Left ventricle myocardium inferior (tissue), 1 donor: ENCODE measurements at regions not wholly inside any gene's neighbourhood (a gene's known extent, or its start where the extent isn't known, plus 50 kb on each side); places are given as distances from the start of the nearest gene placed in this dataset.

Experiments used
- DNase-seq: peaks from one replicate; pipeline ENCODE4 v3.0.0-alpha.2; 2020
- H3K27ac ChIP-seq: fragments of 200-600 bp; replicated peaks from 2 replicates; pipeline ENCODE4 v1.8.0; 2021
- H3K27me3 ChIP-seq: fragments of 200-600 bp; 2 replicates; pipeline ENCODE4 v1.8.0; 2021; ENCODE audit warnings: low read depth
- H3K36me3 ChIP-seq: fragments of 200-600 bp; 2 replicates; pipeline ENCODE4 v1.8.0; 2021
- H3K4me1 ChIP-seq: fragments of 200-600 bp; 2 replicates; pipeline ENCODE4 v1.8.0; 2021
- H3K4me3 ChIP-seq: fragments of 200-600 bp; 2 replicates; pipeline ENCODE4 v1.8.0; 2021; ENCODE audit warnings: mild to moderate bottlenecking, moderate library complexity
- H3K9me3 ChIP-seq: fragments of 200-600 bp; replicated peaks from 2 replicates; pipeline ENCODE4 v1.8.0; 2021
- intact Hi-C: fragments of 100-400 bp; cut with micrococcal nuclease; formaldehyde crosslinking; loops from one replicate; pipeline ENCODE4 v1.11.0; 2022
- TF ChIP-seq, protein P1 (sequence below): fragments of 200-600 bp; IDR thresholded peaks from 2 replicates; pipeline ENCODE4 v1.8.0; 2021; ENCODE audit warnings: antibody characterized with exemption, mild to moderate bottlenecking, borderline replicate concordance
- donor health status: DM: no; HTN: yes; CAD: no; lungs with severe emphysema.

DNA sequence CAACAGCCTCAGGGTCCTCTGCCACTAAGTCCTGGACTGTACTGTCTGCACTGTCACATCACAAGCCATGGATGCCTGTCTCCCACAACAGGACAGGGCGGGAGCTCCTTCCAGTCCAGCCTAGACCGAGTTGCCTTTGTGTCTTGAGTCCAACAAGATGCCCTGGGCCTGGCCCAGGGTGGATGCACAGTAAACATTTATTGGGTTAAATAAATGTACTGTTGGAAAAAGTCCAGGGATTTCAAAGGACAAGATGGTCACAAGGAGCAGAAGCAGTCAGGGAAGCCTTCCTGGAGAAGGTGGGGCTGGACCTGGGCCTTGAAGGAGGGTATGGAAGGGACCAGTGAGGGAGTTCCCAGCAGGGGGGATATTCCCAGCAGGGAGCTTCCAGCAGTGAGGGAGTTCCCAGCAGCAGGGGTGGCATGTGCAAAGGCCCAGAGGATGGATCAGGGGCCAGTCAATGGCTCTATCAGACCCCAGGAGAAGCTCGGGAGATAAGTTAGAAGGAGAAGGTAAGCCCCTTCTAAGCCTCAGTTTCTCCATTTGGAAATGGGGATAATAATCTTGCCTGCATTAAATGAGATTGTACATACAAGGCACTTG, 72.7 kb upstream of the NEURL1B start:
- Histone ChIP-seq H3K9me3 (no peaks in the 10 kb centered on the region), H3K4me1 (peaks cover 10% of the 10 kb centered on the region), H3K27me3 (no peaks in the 10 kb centered on the region), H3K27ac (no peak overlapping the region), H3K36me3 (no peaks in the 10 kb centered on the region), H3K4me3 (no peak overlapping the region)
- TF ChIP-seq, protein P1, sequence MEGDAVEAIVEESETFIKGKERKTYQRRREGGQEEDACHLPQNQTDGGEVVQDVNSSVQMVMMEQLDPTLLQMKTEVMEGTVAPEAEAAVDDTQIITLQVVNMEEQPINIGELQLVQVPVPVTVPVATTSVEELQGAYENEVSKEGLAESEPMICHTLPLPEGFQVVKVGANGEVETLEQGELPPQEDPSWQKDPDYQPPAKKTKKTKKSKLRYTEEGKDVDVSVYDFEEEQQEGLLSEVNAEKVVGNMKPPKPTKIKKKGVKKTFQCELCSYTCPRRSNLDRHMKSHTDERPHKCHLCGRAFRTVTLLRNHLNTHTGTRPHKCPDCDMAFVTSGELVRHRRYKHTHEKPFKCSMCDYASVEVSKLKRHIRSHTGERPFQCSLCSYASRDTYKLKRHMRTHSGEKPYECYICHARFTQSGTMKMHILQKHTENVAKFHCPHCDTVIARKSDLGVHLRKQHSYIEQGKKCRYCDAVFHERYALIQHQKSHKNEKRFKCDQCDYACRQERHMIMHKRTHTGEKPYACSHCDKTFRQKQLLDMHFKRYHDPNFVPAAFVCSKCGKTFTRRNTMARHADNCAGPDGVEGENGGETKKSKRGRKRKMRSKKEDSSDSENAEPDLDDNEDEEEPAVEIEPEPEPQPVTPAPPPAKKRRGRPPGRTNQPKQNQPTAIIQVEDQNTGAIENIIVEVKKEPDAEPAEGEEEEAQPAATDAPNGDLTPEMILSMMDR, result no peak
- intact Hi-C loops, result no loop called here
- DNase-seq, result peak; percentile 2

DNA sequence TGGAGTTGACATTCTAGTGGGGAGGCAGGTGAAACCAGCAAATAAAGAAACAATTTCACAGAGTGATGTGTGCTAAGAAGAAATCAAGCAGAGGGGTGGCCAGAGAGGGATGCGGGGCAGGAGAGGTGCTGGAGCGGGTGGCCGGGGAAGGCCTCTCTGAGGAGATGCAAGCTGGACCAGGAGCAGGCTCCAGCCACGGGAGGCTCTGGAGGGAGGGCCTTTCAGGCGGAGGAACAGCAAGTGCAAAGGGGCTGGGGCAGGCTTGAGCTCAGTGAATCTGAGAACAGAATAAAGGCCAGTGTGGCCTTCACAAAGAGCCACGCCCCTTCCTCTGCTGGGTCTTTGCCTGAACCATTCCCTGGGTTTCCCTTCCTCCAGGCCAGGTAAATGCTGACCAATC, 73.2 kb upstream of the NEURL1B start:
- intact Hi-C loops, result no loop called here

GRCh38 chr5:172567294-172567693, 73.8 kb upstream of the NEURL1B start:
- H3K36me3 ChIP-seq, result no peaks in the 10 kb centered on the region
- no peaks in the 10 kb centered on the region for H3K27me3 ChIP-seq
- H3K4me3 ChIP-seq, result no peak overlapping the region
- intact Hi-C loops, result no loop called here
- H3K9me3 ChIP-seq, result no peaks in the 10 kb centered on the region
- peaks cover 10% of the 10 kb centered on the region for H3K4me1 ChIP-seq
- TF ChIP-seq, protein P1, result no peak
- DNase-seq, result peak; percentile 9
- H3K27ac ChIP-seq, result no peak overlapping the region

More for the DNA sequence above, 73.2 kb upstream of the NEURL1B start:
- Histone ChIP-seq H3K4me3 (no peak overlapping the region), H3K27ac (no peak overlapping the region), H3K4me1 (peaks cover 10% of the 10 kb centered on the region), H3K9me3 (no peaks in the 10 kb centered on the region), H3K27me3 (no peaks in the 10 kb centered on the region), H3K36me3 (no peaks in the 10 kb centered on the region)
- peak; percentile 9 for DNase-seq
- TF ChIP-seq, protein P1, result no peak

- TF ChIP-seq, protein P1, result no peak
- no peaks in the 10 kb centered on the region for H3K36me3 ChIP-seq
- intact Hi-C loops, result no loop called here
- no peak overlapping the region for H3K4me3 ChIP-seq
- peaks cover 5% of the 10 kb centered on the region for H3K4me1 ChIP-seq
- no peaks in the 10 kb centered on the region for H3K9me3 ChIP-seq
- DNase-seq, result no peak
- H3K27ac ChIP-seq, result no peak overlapping the region
- H3K27me3 ChIP-seq, result no peaks in the 10 kb centered on the region
Observed at GRCh38 chr5:172565931-172566665, 75.0 kb upstream of the NEURL1B start.

DNA sequence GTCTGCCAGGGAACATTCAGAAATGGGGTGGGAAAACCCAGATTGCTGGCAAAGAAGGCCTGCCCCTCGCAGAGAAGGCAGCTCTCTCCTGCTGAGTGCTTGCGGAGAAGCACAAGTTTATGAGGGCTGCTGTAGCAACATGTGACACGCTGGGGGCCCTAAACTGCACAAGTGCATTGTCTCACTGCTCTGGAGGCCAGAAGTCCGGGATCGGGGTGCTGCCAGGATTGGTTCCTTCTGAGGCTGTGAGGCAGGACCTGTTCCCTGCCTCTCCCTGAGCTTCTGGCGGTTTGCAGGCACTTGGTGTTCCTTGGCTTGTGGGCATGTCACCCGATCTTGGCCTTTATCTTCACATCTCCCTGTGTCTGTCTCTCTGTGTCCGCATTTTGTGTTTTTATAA, 75.6 kb upstream of the NEURL1B start:
- Histone ChIP-seq H3K9me3 (no peaks in the 10 kb centered on the region), H3K27ac (no peak overlapping the region), H3K27me3 (no peaks in the 10 kb centered on the region), H3K4me3 (no peak overlapping the region), H3K36me3 (no peaks in the 10 kb centered on the region), H3K4me1 (peaks cover 3% of the 10 kb centered on the region)
- intact Hi-C loops, result no loop called here
- no peak for DNase-seq
- TF ChIP-seq, protein P1, result no peak
